H9 (cell line): ENCODE measurements at regions not wholly inside any gene's neighbourhood (a gene's known extent, or its start where the extent isn't known, plus 50 kb on each side); places are given as distances from the start of the nearest gene placed in this dataset.
A peak's percentile ranks its signal among the peaks of the same experiment; 100 is the strongest.

Source experiments
- DNase-seq: peaks from one replicate; pipeline ENCODE4 v3.0.0-alpha.2; 2017
- H2AFZ ChIP-seq: one replicate; pipeline ENCODE4 v1.6.1; 2013; ENCODE audit warnings: mild to moderate bottlenecking, low read length, control low read depth, moderate library complexity
- H2AK5ac ChIP-seq: 2 replicates; pipeline ENCODE4 v1.6.1; 2013; ENCODE audit warnings: low read length, control low read depth, mixed read lengths; ENCODE audit not compliant: insufficient read length
- H2BK120ac ChIP-seq: one replicate; pipeline ENCODE4 v1.6.1; 2013; ENCODE audit warnings: low read depth, mild to moderate bottlenecking, low read length, control low read depth, inconsistent platforms; ENCODE audit not compliant: poor library complexity, severe bottlenecking
- H2BK12ac ChIP-seq: 2 replicates; pipeline ENCODE4 v1.6.1; 2013; ENCODE audit warnings: low read length, control low read depth, mixed read lengths, low read depth; ENCODE audit not compliant: insufficient read length
- H2BK15ac ChIP-seq: 2 replicates; pipeline ENCODE4 v1.6.1; 2013; ENCODE audit warnings: low read depth, low read length, control low read depth
- H2BK20ac ChIP-seq: one replicate; pipeline ENCODE4 v1.6.1; 2013; ENCODE audit warnings: low read depth, mild to moderate bottlenecking, low read length, control low read depth, inconsistent platforms; ENCODE audit not compliant: poor library complexity, severe bottlenecking
- H2BK5ac ChIP-seq: 2 replicates; pipeline ENCODE4 v1.6.1; 2013; ENCODE audit warnings: low read length, control low read depth, mixed read lengths; ENCODE audit not compliant: insufficient read length
- H3K14ac ChIP-seq: 2 replicates; pipeline ENCODE4 v1.6.1; 2013; ENCODE audit warnings: low read length, control low read depth; ENCODE audit not compliant: insufficient read depth
- H3K18ac ChIP-seq: 2 replicates; pipeline ENCODE4 v1.6.1; 2013; ENCODE audit warnings: low read depth, mild to moderate bottlenecking, mixed read lengths, low read length, control low read depth; ENCODE audit not compliant: insufficient read length
- H3K23ac ChIP-seq: 2 replicates; pipeline ENCODE4 v1.6.1; 2013; ENCODE audit warnings: low read length, control low read depth, mixed read lengths, low read depth; ENCODE audit not compliant: insufficient read length
- H3K23me2 ChIP-seq: 2 replicates; pipeline ENCODE4 v1.6.1; 2013; ENCODE audit warnings: low read depth, mild to moderate bottlenecking, mixed read lengths, low read length, control low read depth; ENCODE audit not compliant: insufficient read length, poor library complexity, severe bottlenecking
- H3K27ac ChIP-seq: 2 replicates; pipeline ENCODE4 v1.5.1; 2013; ENCODE audit warnings: low read length, control low read depth, mixed read lengths, low read depth; ENCODE audit not compliant: insufficient read length
- H3K27me3 ChIP-seq: 2 replicates; pipeline ENCODE4 v1.6.1; 2013; ENCODE audit warnings: low read length, control low read depth, inconsistent platforms; ENCODE audit not compliant: insufficient read depth
- H3K4ac ChIP-seq: 2 replicates; pipeline ENCODE4 v1.6.1; 2013; ENCODE audit warnings: low read depth, mild to moderate bottlenecking, control low read depth, inconsistent platforms, low read length, moderate library complexity
- H3K4me1 ChIP-seq: 2 replicates; pipeline ENCODE4 v1.6.1; 2013; ENCODE audit warnings: low read length, control low read depth, inconsistent platforms; ENCODE audit not compliant: insufficient read depth
- H3K4me2 ChIP-seq: 2 replicates; pipeline ENCODE4 v1.6.1; 2013; ENCODE audit warnings: low read length, control low read depth, mixed read lengths; ENCODE audit not compliant: insufficient read length, insufficient read depth
- H3K56ac ChIP-seq: 2 replicates; pipeline ENCODE4 v1.6.1; 2013; ENCODE audit warnings: low read depth, mild to moderate bottlenecking, mixed read lengths, low read length, control low read depth; ENCODE audit not compliant: insufficient read length
- H3K79me1 ChIP-seq: 2 replicates; pipeline ENCODE4 v1.6.1; 2013; ENCODE audit warnings: low read depth, mild to moderate bottlenecking, moderate library complexity, low read length, control low read depth, inconsistent platforms; ENCODE audit not compliant: insufficient read depth, poor library complexity, severe bottlenecking
- H3K79me2 ChIP-seq: 2 replicates; pipeline ENCODE4 v1.6.1; 2013; ENCODE audit warnings: low read length, control low read depth, inconsistent platforms; ENCODE audit not compliant: insufficient read depth
- H3K9ac ChIP-seq: 2 replicates; pipeline ENCODE4 v1.6.1; 2013; ENCODE audit warnings: low read length, control low read depth, mixed read lengths; ENCODE audit not compliant: insufficient read length; ENCODE audit errors: extremely low read depth
- H3K9me3 ChIP-seq: one replicate; pipeline ENCODE4 v1.6.1; 2013; ENCODE audit warnings: low read depth, low read length, inconsistent platforms; ENCODE audit not compliant: control insufficient read depth
- H3T11ph ChIP-seq: one replicate; pipeline ENCODE4 v1.6.1; 2013; ENCODE audit warnings: mild to moderate bottlenecking, low read length, control low read depth, inconsistent platforms
- H4K20me1 ChIP-seq: one replicate; pipeline ENCODE4 v1.6.1; 2013; ENCODE audit not compliant: control insufficient read depth, insufficient read length, insufficient read depth
- H4K5ac ChIP-seq: 2 replicates; pipeline ENCODE4 v1.6.1; 2013; ENCODE audit warnings: low read depth, mild to moderate bottlenecking, mixed read lengths, low read length, control low read depth; ENCODE audit not compliant: insufficient read length
- H4K8ac ChIP-seq: replicated peaks from 2 replicates; pipeline ENCODE4 v1.6.1; 2013; ENCODE audit warnings: low read length, control low read depth, mixed read lengths, low read depth; ENCODE audit not compliant: insufficient read length
- H4K91ac ChIP-seq: 2 replicates; pipeline ENCODE4 v1.6.1; 2013; ENCODE audit warnings: low read depth, mild to moderate bottlenecking, moderate library complexity, mixed read lengths, low read length, control low read depth; ENCODE audit not compliant: insufficient read length
- H3K27ac Mint-ChIP-seq, 3 experiments: 2 replicates in 2 of 3; 3 replicates in 1 of 3; pipeline ENCODE4 v1.8.0; 2020 to 2021; ENCODE audit warnings: mixed read lengths in 3 of 3, mild to moderate bottlenecking in 1 of 3, moderate library complexity in 1 of 3
- H3K27me3 Mint-ChIP-seq: 2 replicates; pipeline ENCODE4 v1.8.0; 2021; ENCODE audit warnings: low read depth, mild to moderate bottlenecking, moderate library complexity, mixed read lengths
- H3K36me3 Mint-ChIP-seq, 3 experiments: 2 replicates in 2 of 3; 3 replicates in 1 of 3; pipeline ENCODE4 v1.8.0; 2020 to 2021; ENCODE audit warnings: low read depth in 3 of 3, mixed read lengths in 3 of 3; ENCODE audit not compliant: insufficient read depth in 1 of 3
- H3K4me1 Mint-ChIP-seq, 2 experiments: 2 replicates each; pipeline ENCODE4 v1.8.0; 2020; ENCODE audit warnings: mixed read lengths in 2 of 2
- H3K4me3 Mint-ChIP-seq, 2 experiments: 2 replicates in 1 of 2; 3 replicates in 1 of 2; pipeline ENCODE4 v1.8.0; 2020 to 2021; ENCODE audit warnings: mild to moderate bottlenecking in 2 of 2, mixed read lengths in 2 of 2, moderate library complexity in 1 of 2
- H3K9me3 Mint-ChIP-seq, 2 experiments: 2 replicates in 1 of 2; 3 replicates in 1 of 2; pipeline ENCODE4 v1.8.0; 2020; ENCODE audit warnings: mild to moderate bottlenecking in 2 of 2, mixed read lengths in 2 of 2, moderate library complexity in 1 of 2
- WGBS: extraction: QIAGEN DNeasy Blood & Tissue Kit; methylation state at CpG from one replicate; pipeline ENCODE4 v1.1.7; 2013; ENCODE audit warnings: missing lambda C conversion rate, low lambda C conversion rate, mixed read lengths; ENCODE audit not compliant: insufficient read length; ENCODE audit errors: extremely low coverage; 5-methylcytosine and 5-hydroxymethylcytosine counted together
- TF ChIP-seq, protein P1 (sequence below): fragments of 200-600 bp; sonication (generic); conservative IDR thresholded peaks from 3 replicates; pipeline ENCODE4 v1.8.0; 2021; ENCODE audit warnings: antibody characterized with exemption, mild to moderate bottlenecking

DNA sequence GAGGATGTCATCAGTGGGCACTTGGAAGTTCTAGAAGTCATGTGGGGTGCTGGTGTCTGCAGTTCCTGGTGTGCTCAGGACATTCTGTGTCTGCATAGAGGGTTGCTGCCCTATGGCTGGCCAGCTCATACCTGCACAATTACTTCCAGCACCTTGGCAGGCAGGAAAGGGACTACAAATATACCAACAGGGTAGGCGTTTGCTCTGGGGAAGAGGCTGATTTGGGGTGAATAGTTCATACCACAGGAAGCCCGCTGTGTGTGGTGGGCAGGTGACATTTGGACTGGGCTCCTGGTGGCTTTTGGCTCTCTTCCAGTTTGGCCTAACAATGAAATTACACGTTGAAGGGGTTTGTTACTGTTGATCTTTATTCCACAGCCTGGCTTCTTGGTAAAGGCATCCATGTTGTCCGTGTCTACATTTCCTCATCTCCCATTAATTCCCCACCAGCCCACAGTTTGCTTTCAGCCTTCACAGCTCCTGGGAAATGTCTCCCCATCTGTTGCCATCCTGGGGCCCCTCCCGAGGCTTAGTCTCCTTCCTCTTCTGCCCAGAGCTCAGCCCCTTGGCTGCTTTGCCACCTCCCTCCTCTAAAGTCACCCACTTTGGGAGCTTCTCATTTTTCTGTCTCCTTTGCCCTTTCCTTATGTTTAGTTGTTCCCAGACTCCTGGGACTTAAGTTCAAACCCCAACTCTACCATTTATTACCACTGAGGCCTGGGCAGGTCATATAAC lies 88.1 kb downstream of the RSPH3 start:
- Histone ChIP-seq H3K9me3 (no peaks in the 10 kb centered on the region), H2AFZ (no peak overlapping the region), H2BK15ac (no peak overlapping the region), H3K14ac (peak overlapping the region; percentile 66), H3K4me2 (no peak overlapping the region), H3K27me3 (no peaks in the 10 kb centered on the region), H3K56ac (no peak overlapping the region), H4K91ac (peak overlapping the region; percentile 21), H3K79me2 (no peaks in the 10 kb centered on the region), H2BK5ac (no peak overlapping the region), H3K9ac (no peak overlapping the region), H3K23ac (no peak overlapping the region), H2BK20ac (no peak overlapping the region), H3K27ac (peak overlapping the region; percentile 91), H2AK5ac (no peak overlapping the region), H4K20me1 (no peaks in the 10 kb centered on the region), H3K23me2 (no peaks in the 10 kb centered on the region), H3K4me1 (peaks cover 8% of the 10 kb centered on the region), H2BK12ac (peak overlapping the region; percentile 38), H3K18ac (peak overlapping the region; percentile 67), H4K5ac (no peak overlapping the region), H2BK120ac (peak overlapping the region; percentile 74), H3K79me1 (no peaks in the 10 kb centered on the region), H3T11ph (peak overlapping the region; percentile 1), H4K8ac (no peak overlapping the region), H3K4ac (no peak overlapping the region)
- Mint-ChIP-seq H3K4me1 (peaks cover 59 to 66% of the 10 kb centered on the region in 2 experiments), H3K9me3 (peaks cover 4 to 8% of the 10 kb centered on the region in 2 experiments; a peak in 4 of 5 replicates), H3K27ac (peak overlapping the region; percentile 91 to 99 (median 94); a peak in 6 of 7 replicates), H3K4me3 (no peak overlapping the region; a peak in 1 of 5 replicates), H3K36me3 (peaks cover 0 to 11% (median 2%) of the 10 kb centered on the region in 3 experiments; a peak in 4 of 7 replicates), H3K27me3 (no peaks in the 10 kb centered on the region; the same call in 1 of the 2 replicates)
- DNase-seq = no peak
- WGBS = no CpG with 5 or more reads among the region's 5 CpGs
- TF ChIP-seq, protein P1, sequence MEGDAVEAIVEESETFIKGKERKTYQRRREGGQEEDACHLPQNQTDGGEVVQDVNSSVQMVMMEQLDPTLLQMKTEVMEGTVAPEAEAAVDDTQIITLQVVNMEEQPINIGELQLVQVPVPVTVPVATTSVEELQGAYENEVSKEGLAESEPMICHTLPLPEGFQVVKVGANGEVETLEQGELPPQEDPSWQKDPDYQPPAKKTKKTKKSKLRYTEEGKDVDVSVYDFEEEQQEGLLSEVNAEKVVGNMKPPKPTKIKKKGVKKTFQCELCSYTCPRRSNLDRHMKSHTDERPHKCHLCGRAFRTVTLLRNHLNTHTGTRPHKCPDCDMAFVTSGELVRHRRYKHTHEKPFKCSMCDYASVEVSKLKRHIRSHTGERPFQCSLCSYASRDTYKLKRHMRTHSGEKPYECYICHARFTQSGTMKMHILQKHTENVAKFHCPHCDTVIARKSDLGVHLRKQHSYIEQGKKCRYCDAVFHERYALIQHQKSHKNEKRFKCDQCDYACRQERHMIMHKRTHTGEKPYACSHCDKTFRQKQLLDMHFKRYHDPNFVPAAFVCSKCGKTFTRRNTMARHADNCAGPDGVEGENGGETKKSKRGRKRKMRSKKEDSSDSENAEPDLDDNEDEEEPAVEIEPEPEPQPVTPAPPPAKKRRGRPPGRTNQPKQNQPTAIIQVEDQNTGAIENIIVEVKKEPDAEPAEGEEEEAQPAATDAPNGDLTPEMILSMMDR = no peak
